ENCODE measurements at regions not wholly inside any gene's neighbourhood (a gene's known extent, or its start where the extent isn't known, plus 50 kb on each side); places are given as distances from the start of the nearest gene placed in this dataset.

DNA sequence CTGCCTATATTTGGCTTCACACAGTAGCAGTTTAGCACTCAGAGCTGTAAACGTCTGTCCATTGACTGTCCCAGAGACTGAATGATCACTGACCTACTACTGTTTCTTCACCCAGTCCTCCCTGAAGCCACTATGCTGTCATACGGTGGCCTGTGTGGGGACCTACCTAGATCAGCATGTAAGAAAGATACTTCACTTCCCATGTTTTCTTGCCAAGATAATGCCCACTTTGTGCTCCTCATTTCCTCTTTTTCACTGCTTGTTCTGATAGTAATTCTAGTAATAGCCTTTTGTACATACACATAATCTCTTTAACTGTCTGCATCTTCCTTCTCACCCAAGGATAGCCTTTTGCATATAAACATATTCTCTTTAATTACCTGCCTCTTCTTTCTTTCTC, 109.9 kb upstream of the TIAM2 start:
- DNase-seq, result no peak

- no peak for DNase-seq
Measured at GRCh38 chr6:154886016-154886415, 109.1 kb upstream of the TIAM2 start.

DNA sequence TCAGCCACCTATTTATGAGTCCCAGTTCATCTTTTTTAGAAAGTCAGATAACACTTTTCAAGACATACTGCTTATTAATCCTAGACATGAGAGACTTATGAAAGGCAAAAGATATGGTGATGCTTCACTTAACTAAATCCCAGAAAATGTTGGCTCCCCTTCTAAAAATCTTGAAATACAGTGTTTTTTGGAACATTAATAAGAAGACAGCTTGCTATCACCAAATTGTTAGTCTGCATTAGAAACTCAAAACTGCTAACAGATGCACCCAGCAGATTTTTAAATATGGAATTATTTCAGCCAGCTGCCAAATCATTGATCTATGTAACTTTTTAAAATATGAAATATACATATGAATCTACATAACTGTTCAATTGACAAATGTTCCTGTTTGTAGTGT, 108.6 kb upstream of the TIAM2 start:
- DNase-seq, result no peak

GRCh38 chr6:154887051-154887450, 108.1 kb upstream of the TIAM2 start:
- DNase-seq, result no peak

GRCh38 chr6:154888421-154889295, 106.5 kb upstream of the TIAM2 start:
- no peak for DNase-seq

GRCh38 chr6:154890874-154891273, 104.2 kb upstream of the TIAM2 start:
- no peak for DNase-seq

DNA sequence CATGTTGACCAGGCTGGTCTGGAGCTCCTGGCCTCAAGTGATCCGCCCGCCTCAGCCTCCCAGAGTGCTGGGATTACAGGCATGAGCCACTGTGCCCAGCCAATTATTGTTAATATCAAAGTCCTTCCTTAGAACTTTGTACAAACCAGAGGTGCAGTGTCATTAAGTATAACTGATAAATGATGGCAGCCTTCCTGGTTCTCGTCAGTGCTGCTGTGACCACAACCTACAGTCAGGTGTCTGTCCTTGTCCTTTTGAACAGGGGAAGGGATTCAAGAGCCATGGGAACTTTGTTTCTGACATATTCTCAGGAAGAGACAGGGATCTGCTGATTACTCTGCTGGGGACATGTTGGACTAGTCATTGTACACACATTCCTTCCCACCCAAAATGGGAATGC, 103.2 kb upstream of the TIAM2 start:
- DNase-seq, result no peak

- DNase-seq, result no peak
Measured at GRCh38 chr6:154893917-154894316, 101.2 kb upstream of the TIAM2 start.

DNA sequence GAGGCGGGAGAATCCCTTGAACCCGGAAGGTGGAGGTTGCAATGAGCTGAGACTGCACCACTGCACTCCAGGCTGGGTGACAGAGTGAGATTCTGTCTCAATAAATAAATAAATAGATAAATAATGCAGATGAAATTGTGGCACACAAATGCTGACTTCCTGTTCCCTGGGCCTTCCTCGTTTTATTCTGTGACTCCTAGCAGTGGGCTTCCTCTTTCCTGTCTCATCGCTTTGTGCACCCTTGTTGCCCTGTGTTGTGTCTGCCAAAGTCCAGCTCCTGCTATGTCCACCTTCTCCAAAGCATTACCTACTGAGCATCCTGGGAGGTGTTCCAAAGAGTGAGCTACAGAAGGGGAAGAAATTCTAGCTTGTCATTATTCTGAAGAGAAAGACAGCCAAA, 100.2 kb upstream of the TIAM2 start:
- no peak for DNase-seq

DNA sequence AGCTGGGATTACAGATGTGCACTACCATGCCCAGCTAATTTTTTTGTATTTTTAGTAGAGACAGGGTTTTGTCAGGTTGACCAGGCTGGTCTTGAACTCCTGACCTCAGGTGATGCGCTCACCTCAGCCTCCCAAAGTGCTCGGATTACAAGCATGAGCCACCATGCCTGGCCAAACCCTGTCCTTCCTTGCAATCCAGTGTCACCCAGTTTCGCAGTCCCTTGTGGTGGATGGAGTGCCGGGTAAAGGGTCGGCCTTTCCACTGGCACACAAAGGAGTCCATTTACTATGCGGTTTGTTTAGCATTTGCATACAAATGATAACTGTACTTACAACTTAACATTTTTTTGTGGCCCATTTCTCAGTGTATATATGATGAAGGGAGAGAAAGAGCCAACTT, 99.3 kb upstream of the TIAM2 start:
- DNase-seq, result no peak

DNA sequence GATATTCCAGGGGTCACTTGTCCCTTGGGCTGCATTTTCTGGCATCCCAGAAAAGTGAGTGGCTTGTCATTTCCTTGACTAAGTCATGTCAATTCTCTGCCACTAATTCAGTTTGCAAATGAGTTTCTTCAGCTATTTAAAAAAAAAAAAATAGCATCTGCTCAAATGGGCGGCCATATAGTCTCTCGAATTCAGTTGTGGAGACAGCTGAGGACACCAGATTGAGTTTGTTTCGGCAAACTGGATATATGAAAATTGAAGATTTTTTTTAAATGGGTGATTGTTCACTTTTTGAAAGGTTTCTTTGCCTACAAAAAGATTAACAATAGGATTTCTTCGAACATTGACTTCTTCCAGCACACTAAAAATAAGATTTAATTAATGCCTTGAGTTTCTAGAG, 96.3 kb upstream of the TIAM2 start:
- no peak for DNase-seq

GRCh38 chr6:154899824-154900463, 95.2 kb upstream of the TIAM2 start:
- no peak for DNase-seq

DNA sequence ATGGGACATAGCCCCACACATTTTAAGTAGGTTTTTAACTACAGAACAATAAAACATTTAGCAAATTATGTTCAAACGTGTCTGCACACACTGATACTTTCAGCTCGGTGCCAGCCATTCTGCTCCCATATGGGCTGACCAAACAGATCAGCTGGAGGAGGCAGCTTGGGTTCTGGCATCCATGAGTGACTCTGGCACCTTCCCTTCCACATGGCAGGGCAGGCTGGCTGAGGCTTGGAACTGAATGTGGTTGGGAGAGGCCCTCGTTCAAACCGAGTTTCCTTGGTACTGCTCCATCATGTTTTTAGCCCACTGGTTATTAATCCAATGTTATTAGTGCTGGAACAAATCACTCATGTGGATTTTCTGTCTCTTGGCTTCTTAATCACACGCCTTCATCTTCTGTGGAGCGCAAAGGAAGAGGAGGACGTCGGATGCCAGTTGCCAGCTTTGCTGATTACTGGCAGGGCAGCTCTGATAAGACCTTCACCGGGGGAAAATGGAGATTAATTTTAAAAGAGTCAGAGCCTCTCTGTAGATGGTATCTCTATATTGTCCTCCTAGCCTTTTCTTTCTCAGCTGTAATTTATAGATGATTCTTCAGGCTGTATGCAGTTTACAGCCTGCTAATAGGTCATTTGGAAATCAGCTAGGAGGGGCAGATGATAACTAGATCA, 93.1 kb upstream of the TIAM2 start:
- DNase-seq, result peak; percentile 76 to 94

DNA sequence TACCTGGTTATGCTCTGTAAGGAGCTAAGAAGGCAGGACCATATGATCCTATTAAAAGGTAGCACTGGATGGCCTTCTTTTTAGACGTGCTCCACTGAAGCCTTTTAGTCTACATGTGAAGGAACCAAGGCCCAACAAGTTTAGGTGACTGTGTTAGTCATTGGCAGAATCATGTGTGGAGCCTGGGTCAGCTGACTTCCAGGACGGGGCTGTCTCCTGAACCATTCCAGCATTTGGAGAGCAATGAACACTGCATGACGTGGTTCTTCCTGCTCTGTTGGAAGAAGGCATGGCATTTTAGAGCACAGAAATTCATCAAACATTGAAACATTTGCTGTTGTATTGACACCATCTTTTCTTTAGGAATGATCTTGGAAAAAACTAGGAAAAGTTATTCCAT, 87.8 kb upstream of the TIAM2 start:
- no peak for DNase-seq

DNA sequence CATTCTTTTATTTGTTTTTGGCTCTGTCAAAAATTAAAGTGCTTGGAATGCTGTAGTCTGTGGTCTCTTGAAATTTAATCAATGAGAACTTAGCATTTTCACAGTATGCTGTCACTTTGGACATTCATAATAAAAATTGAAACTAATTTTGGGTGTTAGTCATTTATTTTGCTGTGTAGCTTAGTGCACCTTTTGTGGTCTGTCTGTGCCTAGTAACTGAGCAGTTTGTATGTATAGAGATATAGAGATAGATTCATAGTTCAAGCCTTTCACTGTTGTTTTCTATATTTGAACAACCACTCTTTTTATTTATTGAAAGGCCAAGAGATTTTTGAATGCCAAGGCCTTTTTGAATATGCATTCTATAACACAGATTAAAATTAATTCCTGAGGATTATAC, 86.4 kb upstream of the TIAM2 start:
- DNase-seq, result no peak

DNA sequence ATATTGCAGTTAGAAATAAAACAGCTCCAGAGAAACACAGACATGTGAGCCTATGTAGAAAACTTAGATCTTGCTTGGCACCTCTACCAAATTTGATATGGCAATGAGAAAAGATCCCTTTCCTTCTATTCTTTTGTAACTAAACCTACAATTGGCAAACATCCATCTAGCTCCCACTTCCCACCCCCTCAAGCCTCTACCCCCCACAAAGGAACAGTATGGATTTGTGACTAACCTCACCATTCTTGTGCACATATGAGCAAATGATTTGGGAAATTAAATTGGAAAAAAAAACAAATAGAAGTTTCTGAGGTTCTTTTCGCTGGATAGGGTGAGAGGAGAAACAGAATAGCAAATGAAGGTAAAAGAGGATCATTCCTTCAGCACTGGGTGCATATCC, 85.8 kb upstream of the TIAM2 start:
- DNase-seq, result no peak

- DNase-seq, result no peak
Measured at GRCh38 chr6:154909821-154910220, 85.3 kb upstream of the TIAM2 start.

- no peak for DNase-seq
Measured at GRCh38 chr6:154914288-154914687, 80.8 kb upstream of the TIAM2 start.

GRCh38 chr6:154916857-154917256, 78.3 kb upstream of the TIAM2 start:
- no peak for DNase-seq

DNA sequence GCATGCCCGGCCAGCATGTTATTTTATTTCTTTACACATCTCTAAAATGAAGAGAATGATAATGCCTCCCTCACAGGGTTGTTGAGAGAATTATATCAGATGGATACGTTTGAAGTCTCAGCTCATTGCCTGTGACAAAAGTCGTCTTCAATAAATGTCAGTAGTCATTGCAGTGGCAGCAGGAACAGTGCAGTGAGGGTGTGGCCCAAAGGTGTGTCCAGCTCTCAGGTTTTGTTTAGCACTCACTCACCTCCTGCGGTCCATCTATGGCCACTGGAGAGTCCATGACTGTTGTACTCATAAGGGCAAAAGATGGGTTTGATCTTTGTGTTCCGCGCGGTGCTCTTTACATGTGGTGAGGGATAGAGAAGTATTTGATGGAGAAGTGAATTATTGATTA, 77.2 kb upstream of the TIAM2 start:
- no peak for DNase-seq

DNA sequence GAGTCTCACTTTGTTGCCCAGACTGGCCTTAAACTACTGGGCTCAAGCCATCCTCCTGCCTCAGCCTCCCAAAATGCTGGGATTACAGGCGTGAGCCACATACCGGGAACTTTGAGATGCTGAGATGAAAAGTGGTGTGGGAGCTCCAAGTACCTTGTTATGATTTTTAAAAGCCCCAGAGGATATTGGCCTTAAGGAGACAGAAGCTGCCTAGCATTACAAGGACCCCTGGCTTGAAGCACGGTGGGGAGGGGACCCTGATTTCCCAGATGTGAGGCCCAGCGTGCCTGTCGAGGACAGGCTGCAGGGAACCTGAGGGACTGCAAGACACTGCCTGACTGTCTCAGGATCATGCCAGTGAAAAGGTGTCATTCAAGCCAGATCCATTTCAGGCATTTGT, 75.3 kb upstream of the TIAM2 start:
- DNase-seq, result no peak

DNA sequence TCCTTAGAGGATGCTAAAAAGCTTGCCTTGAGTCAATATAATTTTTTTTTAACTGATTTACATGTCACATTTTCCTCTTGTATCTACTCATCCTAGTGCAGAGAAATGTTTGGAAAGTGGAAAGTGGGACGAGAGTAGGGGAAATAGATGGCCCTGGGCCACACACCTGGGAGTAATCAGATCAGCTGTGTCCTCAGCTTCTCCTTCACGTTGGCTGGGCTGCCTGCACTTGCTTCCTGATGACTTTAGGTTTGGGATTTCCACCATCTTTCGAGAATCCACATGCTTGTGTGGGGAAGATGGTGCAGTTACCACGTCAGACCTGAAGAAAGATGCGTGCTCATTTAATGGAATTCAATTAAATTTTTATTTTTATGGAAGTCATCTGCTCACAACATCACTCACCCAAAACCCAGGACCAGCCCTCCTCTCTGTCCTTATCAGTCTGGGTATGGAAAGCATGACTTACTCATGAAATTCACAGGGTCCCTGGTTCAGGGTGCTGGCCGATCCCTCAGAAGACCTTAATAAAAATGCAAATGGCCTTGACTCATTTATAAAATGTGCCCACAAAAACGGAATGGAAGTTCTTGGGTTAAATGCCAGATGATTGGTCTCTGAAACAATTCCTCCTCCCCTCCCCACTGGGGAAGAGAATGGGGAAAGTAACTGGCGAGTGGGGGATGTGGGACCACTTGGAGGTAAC, 74.5 kb upstream of the TIAM2 start:
- no peak for DNase-seq

- DNase-seq, result no peak
Measured at GRCh38 chr6:154921482-154921881, 73.6 kb upstream of the TIAM2 start.

Measured in cerebellar nuclear complex (tissue), 1 donor.